Type B pancreatic cell (in vitro differentiated cells): ENCODE measurements at regions not wholly inside any gene's neighbourhood (a gene's known extent, or its start where the extent isn't known, plus 50 kb on each side); places are given as distances from the start of the nearest gene placed in this dataset.
A peak's percentile ranks its signal among the peaks of the same experiment; 100 is the strongest.

Experiments
- DNase-seq: peaks from one replicate; pipeline ENCODE4 v3.0.0; 2021; ENCODE audit warnings: mixed read lengths; ENCODE audit not compliant: unreplicated experiment; ENCODE audit errors: extremely low spot score
- H3K27ac Mint-ChIP-seq: 2 replicates; pipeline ENCODE4 v1.8.0; 2021; ENCODE audit warnings: mild to moderate bottlenecking, mixed read lengths
- H3K27me3 Mint-ChIP-seq: 2 replicates; pipeline ENCODE4 v1.8.0; 2021; ENCODE audit warnings: mixed read lengths
- H3K36me3 Mint-ChIP-seq: 2 replicates; pipeline ENCODE4 v1.8.0; 2021; ENCODE audit warnings: mixed read lengths
- H3K4me1 Mint-ChIP-seq: one replicate; pipeline ENCODE4 v1.8.0; 2021; ENCODE audit warnings: mixed read lengths; ENCODE audit not compliant: unreplicated experiment
- H3K4me3 Mint-ChIP-seq: 2 replicates; pipeline ENCODE4 v1.8.0; 2021; ENCODE audit warnings: mild to moderate bottlenecking, mixed read lengths
- H3K9me3 Mint-ChIP-seq: 2 replicates; pipeline ENCODE4 v1.8.0; 2021; ENCODE audit warnings: mixed read lengths
- TF ChIP-seq, protein P1 (sequence below): fragments of 200-600 bp; sonication (generic); conservative IDR thresholded peaks from 2 replicates; pipeline ENCODE4 v1.5.0; 2021; ENCODE audit warnings: antibody characterized with exemption, mild to moderate bottlenecking

DNA sequence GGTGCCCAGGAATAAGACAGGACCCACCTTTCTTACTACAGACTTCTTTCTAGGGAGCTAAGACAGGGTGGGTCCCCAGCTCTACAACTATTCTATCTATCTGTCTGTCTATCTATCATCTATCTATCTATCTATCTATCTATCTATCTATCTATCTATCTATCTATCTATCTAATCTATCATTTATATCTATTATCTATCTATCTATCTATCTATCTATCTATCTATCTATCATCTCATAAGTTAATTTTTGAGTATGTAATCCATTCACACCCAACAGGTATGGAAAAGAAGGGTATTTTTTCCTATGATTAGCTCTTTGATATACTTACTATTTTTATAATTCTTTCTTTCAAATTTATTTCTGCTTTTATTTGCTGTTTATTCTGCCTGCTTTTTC is 55.9 kb downstream of the BAMBI start:
- TF ChIP-seq, protein P1, sequence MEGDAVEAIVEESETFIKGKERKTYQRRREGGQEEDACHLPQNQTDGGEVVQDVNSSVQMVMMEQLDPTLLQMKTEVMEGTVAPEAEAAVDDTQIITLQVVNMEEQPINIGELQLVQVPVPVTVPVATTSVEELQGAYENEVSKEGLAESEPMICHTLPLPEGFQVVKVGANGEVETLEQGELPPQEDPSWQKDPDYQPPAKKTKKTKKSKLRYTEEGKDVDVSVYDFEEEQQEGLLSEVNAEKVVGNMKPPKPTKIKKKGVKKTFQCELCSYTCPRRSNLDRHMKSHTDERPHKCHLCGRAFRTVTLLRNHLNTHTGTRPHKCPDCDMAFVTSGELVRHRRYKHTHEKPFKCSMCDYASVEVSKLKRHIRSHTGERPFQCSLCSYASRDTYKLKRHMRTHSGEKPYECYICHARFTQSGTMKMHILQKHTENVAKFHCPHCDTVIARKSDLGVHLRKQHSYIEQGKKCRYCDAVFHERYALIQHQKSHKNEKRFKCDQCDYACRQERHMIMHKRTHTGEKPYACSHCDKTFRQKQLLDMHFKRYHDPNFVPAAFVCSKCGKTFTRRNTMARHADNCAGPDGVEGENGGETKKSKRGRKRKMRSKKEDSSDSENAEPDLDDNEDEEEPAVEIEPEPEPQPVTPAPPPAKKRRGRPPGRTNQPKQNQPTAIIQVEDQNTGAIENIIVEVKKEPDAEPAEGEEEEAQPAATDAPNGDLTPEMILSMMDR = no peak
- H3K36me3 Mint-ChIP-seq = no peaks in the 10 kb centered on the region
- peaks cover 20% of the 10 kb centered on the region for H3K4me1 Mint-ChIP-seq
- no peak overlapping the region for H3K4me3 Mint-ChIP-seq
- H3K27ac Mint-ChIP-seq = no peak overlapping the region
- DNase-seq = no peak
- H3K9me3 Mint-ChIP-seq = peaks cover 4% of the 10 kb centered on the region
- H3K27me3 Mint-ChIP-seq = peaks cover 18% of the 10 kb centered on the region

DNA sequence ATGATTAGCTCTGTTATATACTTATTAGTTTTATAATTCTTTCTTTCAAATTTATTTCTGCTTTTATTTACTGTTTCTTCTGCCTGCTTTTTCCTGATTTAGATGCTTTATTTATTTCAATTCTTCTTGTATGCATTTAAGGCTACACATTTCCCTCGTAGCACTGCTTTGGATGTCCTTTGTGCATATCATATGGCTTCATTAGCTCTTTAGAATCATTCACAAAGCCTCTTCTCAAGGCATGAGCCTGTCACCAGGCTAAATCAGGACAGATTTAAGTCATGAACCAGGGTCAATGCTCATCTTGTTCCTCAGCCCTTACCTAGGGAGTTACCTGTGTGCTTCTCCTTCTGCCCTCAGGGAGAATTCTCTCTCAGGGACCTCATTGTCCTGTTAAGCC is 56.3 kb downstream of the BAMBI start:
- TF ChIP-seq, protein P1 = no peak
- peaks cover 4% of the 10 kb centered on the region for H3K9me3 Mint-ChIP-seq
- H3K27ac Mint-ChIP-seq = no peak overlapping the region
- no peak overlapping the region for H3K4me3 Mint-ChIP-seq
- H3K36me3 Mint-ChIP-seq = no peaks in the 10 kb centered on the region
- peaks cover 16% of the 10 kb centered on the region for H3K4me1 Mint-ChIP-seq
- H3K27me3 Mint-ChIP-seq = peaks cover 22% of the 10 kb centered on the region
- DNase-seq = no peak

DNA sequence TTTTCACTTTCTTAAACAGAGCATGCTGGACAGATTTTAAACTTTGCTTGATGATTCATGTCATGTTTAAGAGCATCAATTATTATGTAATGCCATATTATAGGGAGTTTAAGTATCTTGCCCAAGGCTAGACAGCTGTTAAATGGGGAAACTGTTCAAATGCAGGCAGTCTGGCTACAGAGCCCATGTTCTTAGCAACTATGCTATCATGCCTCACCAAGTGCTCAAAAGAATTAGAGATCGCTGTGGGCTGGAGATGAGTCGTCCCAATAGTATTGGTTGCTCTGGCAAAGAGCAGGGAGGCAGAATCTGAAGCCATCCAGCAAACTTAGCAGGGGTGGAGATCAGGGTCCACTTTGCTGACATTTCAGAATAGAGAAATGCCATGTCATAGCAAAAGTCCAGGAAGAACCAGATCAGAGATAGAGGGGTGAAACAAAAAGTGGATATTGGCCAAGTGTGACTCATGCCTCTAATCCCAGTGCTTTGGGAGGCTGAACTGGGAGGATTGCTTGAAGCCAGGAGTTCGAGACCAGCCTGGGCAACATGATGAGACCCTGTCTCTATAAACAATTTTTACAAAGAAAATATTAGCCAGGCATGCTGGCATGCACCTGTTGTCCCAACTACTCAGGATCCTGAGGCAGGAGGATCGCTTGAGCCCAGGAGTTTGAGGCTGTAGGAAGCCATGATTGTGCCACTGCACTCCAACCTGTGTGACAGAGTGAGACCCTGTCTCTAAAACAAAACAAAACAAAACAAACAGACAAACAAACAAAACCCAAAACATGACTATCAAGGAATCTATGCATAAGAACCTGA is 57.8 kb downstream of the BAMBI start:
- Mint-ChIP-seq H3K27me3 (peaks cover 27% of the 10 kb centered on the region), H3K4me3 (peak overlapping the region; percentile 29), H3K9me3 (peaks cover 4% of the 10 kb centered on the region), H3K36me3 (no peaks in the 10 kb centered on the region), H3K27ac (peak overlapping the region; percentile 79), H3K4me1 (peaks cover 13% of the 10 kb centered on the region)
- no peak for DNase-seq
- TF ChIP-seq, protein P1 = no peak

DNA sequence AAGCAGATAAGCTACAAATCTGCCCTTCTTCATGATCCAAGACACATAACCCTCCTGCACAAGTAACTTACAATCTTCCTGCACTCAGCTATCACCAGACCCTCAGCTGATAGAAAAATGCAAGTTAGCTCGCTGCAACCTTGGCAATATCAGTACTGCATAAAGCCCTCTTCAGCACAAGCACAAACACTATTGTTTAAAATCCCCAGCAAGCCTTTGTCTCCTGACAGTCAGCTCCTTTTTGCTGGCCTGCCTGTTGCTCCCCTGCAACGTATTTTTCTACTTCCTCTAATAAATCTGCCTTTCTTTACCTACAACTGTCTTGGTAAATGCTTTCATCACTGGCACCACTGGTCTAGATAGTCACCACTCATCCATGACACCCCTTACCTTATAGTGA is 59.8 kb downstream of the BAMBI start:
- DNase-seq = no peak
- Mint-ChIP-seq H3K4me3 (no peak overlapping the region), H3K36me3 (no peaks in the 10 kb centered on the region), H3K27me3 (peaks cover 27% of the 10 kb centered on the region), H3K27ac (no peak overlapping the region), H3K4me1 (peaks cover 9% of the 10 kb centered on the region), H3K9me3 (peaks cover 4% of the 10 kb centered on the region)
- TF ChIP-seq, protein P1 = no peak

DNA sequence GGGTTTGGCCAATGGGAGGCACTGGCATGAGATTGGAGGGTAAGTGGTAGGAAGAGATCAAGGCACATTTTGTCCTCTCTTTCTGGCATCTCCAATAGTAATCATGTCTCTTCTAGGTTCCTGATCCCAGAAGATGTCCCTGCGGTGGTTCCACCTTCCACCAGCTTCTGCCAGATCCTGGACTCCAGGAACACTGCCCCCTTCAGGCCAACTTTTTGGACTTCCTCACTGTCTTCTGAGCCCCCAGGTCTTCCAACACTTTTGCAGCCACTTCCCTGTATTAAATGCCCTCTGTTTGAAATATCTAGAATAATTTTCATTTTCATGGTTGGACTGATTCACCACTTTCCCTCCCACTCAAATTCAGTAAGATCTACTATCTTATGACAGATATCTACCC is 60.9 kb downstream of the BAMBI start:
- Mint-ChIP-seq H3K27ac (no peak overlapping the region), H3K27me3 (peaks cover 27% of the 10 kb centered on the region), H3K4me3 (no peak overlapping the region), H3K4me1 (peaks cover 9% of the 10 kb centered on the region), H3K36me3 (no peaks in the 10 kb centered on the region), H3K9me3 (no peaks in the 10 kb centered on the region)
- DNase-seq = no peak
- TF ChIP-seq, protein P1 = peak; percentile 28
